Activated CD8-positive, alpha-beta memory T cell treated with anti-CD3 and anti-CD28 coated beads for 48 hours (primary cell): ENCODE measurements at regions not wholly inside any gene's neighbourhood (a gene's known extent, or its start where the extent isn't known, plus 50 kb on each side); places are given as distances from the start of the nearest gene placed in this dataset.
A peak's percentile ranks its signal among the peaks of the same experiment; 100 is the strongest.
"Not testable (repeated sequence)": the region's sequence is repeated elsewhere in the genome, so short reads cannot be mapped to it uniquely, and the experiment has no call there.

Source experiments
- DNase-seq, 3 experiments: peaks; one replicate each; pipeline ENCODE4 v3.0.0-alpha.2; 2020; ENCODE audit warnings: low read depth in 2 of 3, low spot score in 2 of 3

- no peak for DNase-seq
Observed at GRCh38 chr1:165147799-165148198, 208.7 kb downstream of the LMX1A start.

GRCh38 chr1:165144757-165145397, 211.6 kb downstream of the LMX1A start:
- DNase-seq, result peak in 1 of 3 experiments; percentile 14

- DNase-seq, result peak in 1 of 3 experiments; percentile 4
Observed at GRCh38 chr1:165143437-165144065, 213.0 kb downstream of the LMX1A start.

- no peak for DNase-seq
Observed at GRCh38 chr1:165138960-165139359, 217.6 kb downstream of the LMX1A start.

- DNase-seq, result no peak
Observed at GRCh38 chr1:165137551-165138316, 218.8 kb downstream of the LMX1A start.

- no peak for DNase-seq
Observed at GRCh38 chr1:165134431-165134830, 222.1 kb downstream of the LMX1A start.

GRCh38 chr1:165129568-165130164, 226.8 kb downstream of the LMX1A start:
- no peak for DNase-seq

- DNase-seq, result no peak
Observed at GRCh38 chr1:165124772-165125171, 231.7 kb downstream of the LMX1A start.

GRCh38 chr1:165119086-165119485, 237.4 kb downstream of the LMX1A start:
- DNase-seq, result no peak

- DNase-seq, result no peak
Observed at GRCh38 chr1:165117482-165117881, 239.0 kb downstream of the LMX1A start.

GRCh38 chr1:165116732-165117131, 239.8 kb downstream of the LMX1A start:
- no peak for DNase-seq

- DNase-seq, result no peak
Observed at GRCh38 chr1:165116171-165116570, 240.3 kb downstream of the LMX1A start.

GRCh38 chr1:165114889-165115285, 241.6 kb downstream of the LMX1A start:
- DNase-seq, result no peak

GRCh38 chr1:165114022-165114888, 242.3 kb downstream of the LMX1A start:
- DNase-seq, result no peak

- no peak for DNase-seq
Observed at GRCh38 chr1:165112260-165112659, 244.3 kb downstream of the LMX1A start.

GRCh38 chr1:165109013-165109412, 247.5 kb downstream of the LMX1A start:
- DNase-seq, result no peak

GRCh38 chr1:165092542-165093162, 263.9 kb downstream of the LMX1A start:
- DNase-seq, result not testable (repeated sequence)

GRCh38 chr1:165080253-165080896, 276.1 kb downstream of the LMX1A start:
- DNase-seq, result no peak

- no peak for DNase-seq
Observed at GRCh38 chr1:165078391-165078790, 278.1 kb downstream of the LMX1A start.
